ENCODE measurements at regions not wholly inside any gene's neighbourhood (a gene's known extent, or its start where the extent isn't known, plus 50 kb on each side); places are given as distances from the start of the nearest gene placed in this dataset.

DNA sequence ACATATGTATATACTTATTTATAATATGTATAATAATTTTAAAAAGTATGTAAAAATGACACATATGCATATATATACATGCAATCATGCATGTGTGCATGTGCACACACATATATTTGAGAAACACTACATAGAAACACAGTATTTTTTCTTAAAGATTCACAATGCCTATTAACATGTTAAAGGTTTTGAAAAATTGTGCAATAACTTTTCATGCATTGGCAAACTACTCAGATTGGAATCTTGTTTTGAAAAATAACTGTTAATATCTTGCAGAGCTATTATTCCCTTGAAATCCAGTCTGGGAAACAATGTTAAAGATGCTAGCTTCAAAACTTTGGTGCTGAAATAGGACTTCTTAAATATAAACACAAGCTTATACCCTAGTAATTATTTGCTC lies 256.2 kb upstream of the P2RY1 start:
- no peaks in the 10 kb centered on the region for H4K20me1 ChIP-seq (ENCODE audit: insufficient read depth)
- no peak overlapping the region for H3K9ac ChIP-seq (ENCODE audit: low read length)
- no peaks in the 10 kb centered on the region for H3K27me3 ChIP-seq (ENCODE audit: insufficient read depth, low read length)
- CTCF ChIA-PET, result no interaction called here
- no peak for DNase-seq (ENCODE audit: low read depth, low spot score)
- no peaks in the 10 kb centered on the region for H3K9me3 ChIP-seq (ENCODE audit: control insufficient read depth in 1 of 2, insufficient read depth in 1 of 2, low read depth in 1 of 2, low read length in 2 of 2)
- RAD21 ChIA-PET (ENCODE audit: low non-redundant PET in 1 of 2, low total read pairs in 2 of 2, uncharacterized antibody in 2 of 2, unreplicated experiment in 2 of 2), result no interaction called here
- H3K4me1 ChIP-seq (ENCODE audit: control insufficient read depth in 1 of 2, insufficient read depth in 2 of 2, low read length in 2 of 2), result no peaks in the 10 kb centered on the region
- POLR2A ChIA-PET, result no interaction called here
- no peak overlapping the region for H3K4me2 ChIP-seq (ENCODE audit: low read length)
- H3K4me3 ChIP-seq (replicated peaks in 1 of 2; ENCODE audit: low read depth in 1 of 2, low read length in 2 of 2), result no peak overlapping the region
- BruUV-seq (replicated peaks), result no TSS peak
- H2AFZ ChIP-seq (ENCODE audit: low read depth, low read length, poor library complexity, severe bottlenecking), result no peak overlapping the region
- no peaks in the 10 kb centered on the region for H3K9me2 ChIP-seq (ENCODE audit: insufficient read depth)
- intact Hi-C loops (cut with micrococcal nuclease), result no loop called here
- no peak overlapping the region for H3K27ac ChIP-seq (ENCODE audit: low read depth, low read length)
- H3K36me3 ChIP-seq (ENCODE audit: control insufficient read depth in 1 of 2, insufficient read depth in 2 of 2, low read length in 2 of 2), result no peaks in the 10 kb centered on the region
- no peaks in the 10 kb centered on the region for H3K79me2 ChIP-seq (ENCODE audit: insufficient read depth, low read length)
- TF ChIP-seq CEBPB (IDR thresholded peaks at IDR 0.05; ENCODE audit: low read depth), result no peak
- TF ChIP-seq SP1 (IDR thresholded peaks at IDR 0.05; ENCODE audit: low read depth), result no peak
- TF ChIP-seq RAD21 (IDR thresholded peaks at IDR 0.05; ENCODE audit: low read depth), result no peak
- no peak for TF ChIP-seq FOSL1 (IDR thresholded peaks at IDR 0.05; ENCODE audit: low read depth)
- TF ChIP-seq TCF7L2 (IDR thresholded peaks at IDR 0.05; ENCODE audit: borderline replicate concordance, extremely low read depth, insufficient read depth, insufficient read length), result no peak
- no peak for TF ChIP-seq EZH2phosphoT487 (IDR thresholded peaks at IDR 0.05; ENCODE audit: borderline replicate concordance)
- TF ChIP-seq CTCF (IDR thresholded peaks at IDR 0.05 in 2 of 3, conservative IDR thresholded peaks at IDR 0.05 in 1 of 3; ENCODE audit: borderline replicate concordance in 1 of 3, insufficient read depth in 1 of 3, low read depth in 2 of 3, low read length in 2 of 3), result no peak
- TF ChIP-seq ZNF274 (IDR thresholded peaks at IDR 0.05; ENCODE audit: low read depth, low read length), result no peak
- ATAC-seq, result no peak

GRCh38 chr3:152581951-152582350 lies 253.0 kb upstream of the P2RY1 start:
- Histone ChIP-seq H2AFZ (ENCODE audit: low read depth, low read length, poor library complexity, severe bottlenecking) (no peak overlapping the region), H3K27me3 (ENCODE audit: insufficient read depth, low read length) (no peaks in the 10 kb centered on the region), H3K9me3 (ENCODE audit: control insufficient read depth in 1 of 2, insufficient read depth in 1 of 2, low read depth in 1 of 2, low read length in 2 of 2) (no peaks in the 10 kb centered on the region), H3K4me2 (ENCODE audit: low read length) (no peak overlapping the region), H3K4me1 (ENCODE audit: control insufficient read depth in 1 of 2, insufficient read depth in 2 of 2, low read length in 2 of 2) (no peaks in the 10 kb centered on the region), H3K79me2 (ENCODE audit: insufficient read depth, low read length) (no peaks in the 10 kb centered on the region), H3K9ac (ENCODE audit: low read length) (no peak overlapping the region), H4K20me1 (ENCODE audit: insufficient read depth) (no peaks in the 10 kb centered on the region), H3K36me3 (ENCODE audit: control insufficient read depth in 1 of 2, insufficient read depth in 2 of 2, low read length in 2 of 2) (no peaks in the 10 kb centered on the region), H3K27ac (ENCODE audit: low read depth, low read length) (no peak overlapping the region), H3K4me3 (replicated peaks in 1 of 2; ENCODE audit: low read depth in 1 of 2, low read length in 2 of 2) (no peak overlapping the region), H3K9me2 (ENCODE audit: insufficient read depth) (no peaks in the 10 kb centered on the region)
- ChIA-PET POLR2A (no interaction called here), RAD21 (ENCODE audit: low non-redundant PET in 1 of 2, low total read pairs in 2 of 2, uncharacterized antibody in 2 of 2, unreplicated experiment in 2 of 2) (no interaction called here), CTCF (no interaction called here)
- intact Hi-C loops (cut with micrococcal nuclease), result no loop called here
- DNase-seq (ENCODE audit: low read depth, low spot score), result no peak
- TF ChIP-seq ZNF274 (IDR thresholded peaks at IDR 0.05; ENCODE audit: low read depth, low read length) (no peak), SRF (IDR thresholded peaks at IDR 0.05; ENCODE audit: low read depth) (no peak), JUND (IDR thresholded peaks at IDR 0.05) (no peak), SIN3A (IDR thresholded peaks at IDR 0.05; ENCODE audit: low read depth) (no peak)
- BruUV-seq (replicated peaks), result no TSS peak
- no peak for ATAC-seq
